NCI-H2029 (cell line): ENCODE measurements at regions not wholly inside any gene's neighbourhood (a gene's known extent, or its start where the extent isn't known, plus 50 kb on each side); places are given as distances from the start of the nearest gene placed in this dataset.
"Not testable (repeated sequence)": the region's sequence is repeated elsewhere in the genome, so short reads cannot be mapped to it uniquely, and the experiment has no call there.

Source experiments
- DNase-seq: peaks from one replicate; lab custom pipeline; 2025; lab: John Stamatoyannopoulos, UW

DNA sequence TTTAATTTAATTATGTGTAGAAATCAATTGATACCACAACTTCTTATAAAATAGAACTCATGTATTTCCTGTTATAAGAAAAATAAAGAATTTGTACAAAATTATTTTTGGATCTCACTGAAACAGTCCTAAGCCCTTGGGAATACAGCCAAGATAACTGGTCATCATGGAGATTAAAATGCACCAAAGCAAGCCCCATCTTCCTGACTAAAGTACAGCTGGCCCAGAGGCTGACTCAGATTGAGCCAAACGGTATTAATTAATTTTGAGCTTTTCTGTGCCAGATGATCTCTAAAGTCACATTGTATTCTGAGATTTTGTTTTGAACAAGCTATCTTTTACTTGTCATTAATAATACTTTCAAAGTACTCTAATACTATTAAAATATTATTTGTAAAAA lies 978.5 kb downstream of the TBC1D32 start:
- no peak for DNase-seq

DNA sequence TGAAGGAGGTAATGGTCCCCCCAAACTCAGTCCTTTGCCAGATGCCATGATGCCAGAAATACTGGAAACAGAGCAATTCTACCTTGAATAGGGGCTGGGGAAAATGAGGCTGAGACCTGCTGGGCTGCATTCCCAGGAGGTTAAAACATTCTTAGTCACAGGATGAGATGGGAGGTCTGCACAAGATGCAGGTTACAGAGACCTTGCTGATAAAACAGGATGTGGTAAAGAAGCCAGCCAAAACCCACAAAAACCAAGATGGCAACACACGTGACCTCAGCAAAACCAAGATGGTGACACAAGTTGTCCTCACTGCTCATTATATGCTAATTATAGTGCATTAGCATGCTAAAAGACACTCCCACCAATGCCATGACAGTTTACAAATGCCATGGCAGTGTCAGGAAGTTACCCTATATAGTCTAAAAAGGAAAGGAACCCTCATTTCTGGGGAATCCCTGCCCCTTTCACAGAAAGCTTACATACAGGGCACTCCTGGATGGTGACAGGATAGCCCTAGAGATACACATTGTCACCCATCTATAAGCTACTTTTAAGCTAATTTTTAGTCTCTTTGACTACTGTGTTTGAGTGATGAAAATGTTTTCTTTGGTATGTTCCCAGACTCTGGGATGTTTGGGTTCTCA lies 979.7 kb downstream of the TBC1D32 start:
- DNase-seq: no peak

DNA sequence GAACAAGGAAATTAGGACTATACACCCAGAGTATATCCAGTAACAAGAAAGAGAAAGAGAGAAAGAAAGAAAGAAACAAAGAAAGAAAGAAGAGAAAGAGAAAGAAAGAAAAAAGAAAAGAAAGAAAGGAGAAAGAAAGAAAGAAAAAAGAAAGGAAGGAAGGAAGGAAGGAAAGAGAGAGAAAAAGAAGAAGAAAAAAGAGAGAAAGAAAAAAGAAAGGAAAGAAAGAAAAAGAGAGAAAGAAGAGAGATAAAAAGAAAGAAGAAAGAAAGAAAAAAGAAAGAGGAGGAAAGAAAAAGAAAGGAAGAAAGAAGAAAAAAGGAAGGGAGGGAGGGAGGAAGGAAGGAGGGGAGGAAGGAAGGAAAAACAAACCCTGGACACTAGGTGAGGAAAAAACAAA lies 981.8 kb downstream of the TBC1D32 start:
- no peak for DNase-seq

DNA sequence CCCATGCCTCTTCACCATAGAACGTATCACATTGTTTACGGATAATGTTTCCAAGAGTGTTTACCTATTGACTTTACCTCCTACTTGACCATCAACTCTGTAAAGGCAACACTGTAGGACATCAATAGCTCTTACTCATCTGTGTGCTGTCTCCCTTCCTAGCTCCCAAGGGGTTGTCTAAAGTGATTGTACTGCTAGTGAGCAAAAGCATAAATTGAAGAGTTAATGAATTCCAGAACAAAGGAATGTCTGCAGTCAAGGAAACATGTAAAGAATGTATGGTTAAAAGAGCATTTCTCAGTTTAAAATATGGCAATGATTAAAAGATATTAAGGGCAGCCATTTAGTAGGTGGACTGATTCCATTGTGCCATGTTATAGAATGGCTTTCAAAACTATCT lies 985.4 kb downstream of the TBC1D32 start:
- no peak for DNase-seq

DNA sequence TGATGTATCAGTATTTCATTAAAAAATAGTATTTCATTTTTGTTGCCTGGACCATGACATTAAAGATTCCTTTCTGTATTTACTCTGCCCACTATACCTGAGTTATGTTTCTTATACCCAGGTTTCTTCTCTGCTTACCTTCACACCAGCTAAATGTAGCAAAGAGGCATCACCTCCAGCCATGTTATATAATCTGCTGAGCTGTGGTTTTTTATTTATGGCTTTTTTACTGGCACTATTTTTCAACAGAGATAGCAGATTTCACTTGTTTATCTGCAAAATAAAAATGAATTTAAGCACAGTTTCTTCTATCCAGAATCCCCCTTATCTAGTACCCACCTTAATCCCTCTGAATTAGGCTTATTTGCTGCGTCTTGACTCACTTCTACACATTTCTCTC lies 979.0 kb upstream of the MAN1A1 start:
- no peak for DNase-seq

DNA sequence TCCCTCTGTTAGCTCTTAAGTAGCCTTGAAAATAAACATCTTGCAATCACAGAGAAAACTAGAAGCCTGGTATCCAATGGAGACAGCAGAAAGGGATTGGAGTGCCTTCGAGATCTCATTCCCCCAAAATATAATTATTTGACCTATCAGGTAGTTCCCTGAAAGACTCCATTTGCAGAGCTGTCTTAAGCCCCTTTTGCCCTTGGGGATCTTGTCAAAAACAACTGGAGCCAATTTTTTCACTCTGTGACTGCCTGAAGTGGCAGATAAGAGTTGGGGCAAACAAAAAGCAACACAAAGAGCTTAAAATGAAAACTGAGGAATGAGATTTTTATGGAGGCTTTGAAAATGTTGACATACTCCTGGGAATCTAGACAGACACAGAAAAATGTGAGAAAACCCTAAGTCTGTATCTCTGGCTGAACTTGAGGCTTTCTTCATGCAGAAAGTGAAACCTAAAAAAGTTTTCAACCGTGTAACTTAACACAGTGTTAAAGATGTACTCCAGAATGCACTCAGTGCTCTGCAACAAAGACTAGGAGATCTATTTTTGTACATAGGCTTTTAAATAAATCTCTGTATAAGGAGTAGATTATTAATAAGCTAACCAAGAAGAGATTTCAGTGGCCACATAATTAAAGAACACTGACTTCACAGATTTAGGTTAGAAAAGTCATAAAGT lies 971.1 kb upstream of the MAN1A1 start:
- DNase-seq: no peak

DNA sequence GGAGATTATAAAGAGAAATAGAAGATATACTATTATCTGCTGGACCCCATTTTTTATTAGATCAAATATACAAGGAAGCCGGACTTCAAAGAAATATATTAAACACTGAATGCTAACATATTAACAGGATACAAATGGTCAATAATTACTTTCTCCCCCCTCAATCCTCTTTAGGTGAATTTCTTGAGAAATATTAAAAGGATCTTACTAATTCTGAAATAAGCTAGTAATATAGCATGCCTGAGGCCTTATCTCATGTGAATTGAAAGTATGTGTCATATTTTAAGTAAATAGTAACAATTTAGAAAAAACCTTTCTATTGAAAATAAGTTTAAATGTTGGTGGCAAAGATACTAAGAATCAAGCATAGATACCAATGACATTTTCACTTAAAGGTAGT lies 954.7 kb upstream of the MAN1A1 start:
- DNase-seq: no peak

DNA sequence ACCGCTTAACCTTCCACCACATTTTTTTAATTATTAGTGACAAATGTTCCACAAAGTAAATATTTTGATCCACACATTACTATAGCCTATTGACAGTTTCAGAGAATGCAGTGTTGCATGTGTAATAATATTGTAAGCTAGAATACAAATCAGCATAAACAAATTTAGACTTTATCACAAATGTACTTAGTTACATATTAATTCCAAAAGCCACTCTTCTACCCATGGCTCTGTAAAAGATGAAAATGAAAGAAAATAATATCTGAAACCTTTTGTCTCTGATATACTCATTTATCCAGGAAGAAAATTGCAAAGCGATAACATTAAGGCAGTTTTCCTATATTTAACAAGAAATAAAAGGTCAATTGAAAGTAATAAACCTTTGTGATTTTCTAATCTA lies 954.0 kb upstream of the MAN1A1 start:
- DNase-seq: no peak

DNA sequence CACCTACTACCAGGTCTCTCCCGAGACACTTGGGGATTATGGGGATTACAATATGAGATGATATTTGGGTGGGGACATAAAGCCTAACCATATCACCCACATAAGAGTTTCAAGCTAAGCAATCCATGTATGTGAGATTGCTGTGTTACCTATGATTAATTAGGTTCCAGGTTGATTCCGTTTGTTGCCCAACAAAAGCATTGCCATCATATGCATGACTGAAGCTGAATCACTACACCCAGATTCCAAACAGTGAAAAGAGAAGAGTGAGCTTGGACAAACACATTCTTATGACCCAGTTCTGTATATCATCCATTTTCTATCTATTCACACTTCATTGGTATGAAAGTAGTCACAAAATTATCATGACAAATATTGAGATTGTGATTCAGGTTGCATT lies 952.5 kb upstream of the MAN1A1 start:
- no peak for DNase-seq

DNA sequence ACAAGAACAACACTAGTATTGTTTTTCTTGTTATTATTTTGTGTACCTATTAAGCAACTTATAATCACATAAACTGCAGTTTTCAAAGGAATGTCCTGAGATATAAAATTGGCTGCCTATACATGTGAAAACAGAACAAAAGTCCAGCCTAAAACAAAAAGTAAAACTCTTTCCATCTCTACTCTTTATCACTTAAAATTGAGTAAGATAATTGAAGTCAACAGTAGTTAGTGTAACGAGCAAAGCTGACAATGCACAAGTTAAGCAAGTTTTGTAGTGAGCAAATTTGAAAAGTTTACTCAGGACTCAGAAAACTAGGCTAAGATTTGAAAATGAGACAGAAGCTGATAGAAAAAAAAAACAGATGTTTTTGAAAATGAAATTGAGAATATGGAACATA lies 941.4 kb upstream of the MAN1A1 start:
- no peak for DNase-seq

DNA sequence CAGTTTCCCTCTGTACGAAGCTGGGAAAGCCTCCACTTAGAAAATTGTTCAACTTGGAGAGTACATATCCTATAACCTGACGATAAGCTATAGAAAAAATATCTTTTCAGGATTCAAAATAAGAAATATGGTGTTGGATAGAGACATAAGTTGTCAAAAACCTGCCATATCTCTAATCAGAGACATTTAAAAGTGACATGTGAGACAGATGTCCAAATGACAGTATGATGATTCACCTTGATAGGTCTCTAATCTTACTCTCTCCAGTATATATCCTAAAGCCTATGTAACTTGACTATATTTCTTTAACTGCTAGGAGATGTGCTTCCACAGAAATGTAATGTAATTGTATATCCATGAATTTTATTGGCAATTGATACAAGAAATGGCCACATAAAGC lies 932.4 kb upstream of the MAN1A1 start:
- DNase-seq: no peak

DNA sequence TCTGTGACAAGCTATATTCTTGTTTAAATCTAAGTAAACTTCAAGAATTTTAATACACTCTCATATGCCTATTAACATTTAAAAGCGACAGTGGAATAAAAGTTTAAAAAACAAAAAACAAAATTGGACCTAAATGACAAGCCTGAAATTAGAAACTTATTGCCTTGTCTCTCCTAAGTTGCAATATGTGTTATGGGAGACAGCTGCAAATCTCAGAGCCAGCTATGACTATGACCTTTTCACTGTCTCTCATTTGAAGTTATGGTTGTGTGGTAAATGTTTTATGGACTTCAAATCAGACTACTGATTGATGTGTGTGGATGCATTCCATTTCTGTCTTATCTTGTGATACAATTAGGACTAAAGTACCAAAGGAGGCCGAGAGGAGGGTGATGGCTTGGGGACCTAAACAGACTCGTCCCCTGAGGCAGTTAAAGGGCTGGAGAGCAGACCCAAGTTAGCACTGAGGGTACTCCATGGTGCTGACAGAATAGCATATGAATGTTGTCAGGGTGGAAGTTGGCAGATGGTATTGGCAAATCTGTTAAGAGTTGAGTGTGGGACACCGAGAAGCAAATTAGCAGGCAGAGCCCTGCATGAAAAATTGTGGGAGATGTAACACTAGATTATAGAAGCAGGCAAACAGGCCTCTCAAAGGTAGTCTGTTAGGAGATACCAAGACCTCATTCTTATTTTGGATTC lies 930.1 kb upstream of the MAN1A1 start:
- no peak for DNase-seq

DNA sequence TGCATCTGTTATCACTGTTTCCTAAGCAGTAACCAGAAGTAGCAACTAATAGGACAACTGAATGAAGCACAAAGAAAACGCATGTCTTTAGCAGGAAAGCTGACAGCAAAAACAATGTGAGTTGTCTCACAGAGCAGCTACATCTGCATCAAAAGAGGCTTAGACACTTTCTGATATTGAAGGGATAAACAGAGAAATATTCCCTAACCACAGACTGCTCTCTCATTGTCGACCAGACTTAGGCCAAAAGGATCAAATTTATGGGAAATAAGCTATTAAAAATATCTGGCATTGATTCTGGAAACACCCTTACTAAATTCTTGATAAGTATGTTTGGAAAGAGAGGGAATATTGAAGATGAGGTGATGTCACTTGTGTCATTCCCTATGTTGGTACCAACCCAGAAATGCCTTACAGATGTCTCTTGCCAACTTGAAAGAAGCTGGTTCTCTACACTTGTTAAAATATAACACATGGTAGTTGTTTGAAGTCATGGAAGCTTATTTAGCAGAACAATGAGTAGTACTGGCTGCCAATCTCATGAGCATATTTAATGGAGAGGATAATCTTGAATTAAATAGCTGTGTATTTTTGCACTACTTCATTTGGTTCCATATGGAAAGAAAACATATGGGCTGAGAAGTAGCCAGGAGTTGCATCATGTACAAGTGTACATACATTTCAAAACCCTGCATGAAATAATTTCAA lies 929.3 kb upstream of the MAN1A1 start:
- DNase-seq: no peak

DNA sequence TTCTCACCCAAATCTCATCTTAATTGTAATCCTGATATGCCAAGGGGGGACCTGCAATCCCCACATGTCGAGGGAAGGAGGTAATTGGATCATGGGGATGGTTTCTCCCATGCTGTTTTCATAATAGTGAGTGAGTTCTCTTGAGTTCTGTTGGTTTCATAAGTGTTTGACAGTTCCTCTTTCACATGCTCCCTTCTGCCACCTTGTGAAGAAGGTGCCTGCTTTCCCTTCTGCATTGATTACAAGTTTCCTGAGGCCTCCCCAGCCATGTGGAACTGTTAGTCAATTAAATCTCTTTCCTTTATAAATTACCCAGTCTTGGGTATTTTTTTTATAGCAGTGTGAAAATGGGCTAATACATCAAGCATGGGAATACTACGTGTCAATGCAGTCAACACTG lies 925.0 kb upstream of the MAN1A1 start:
- DNase-seq: no peak

DNA sequence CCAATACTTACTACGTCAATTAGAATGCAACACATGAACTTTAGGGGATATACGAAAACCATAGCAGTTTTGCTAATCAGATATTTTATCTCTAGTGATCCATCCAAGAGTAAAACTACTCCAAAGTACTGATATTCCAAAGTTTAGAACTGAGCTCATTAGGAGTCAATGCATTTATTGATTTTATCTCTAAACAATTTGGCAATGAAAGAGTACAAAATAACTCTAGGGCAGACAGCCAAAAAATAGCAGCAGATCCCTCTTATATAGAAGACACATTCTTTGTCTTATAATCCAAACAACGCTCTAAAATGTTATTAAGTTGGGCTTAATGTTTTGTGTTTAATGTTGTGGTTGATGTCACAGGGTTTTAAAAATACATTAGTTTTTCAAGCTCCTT lies 923.9 kb upstream of the MAN1A1 start:
- DNase-seq: no peak

DNA sequence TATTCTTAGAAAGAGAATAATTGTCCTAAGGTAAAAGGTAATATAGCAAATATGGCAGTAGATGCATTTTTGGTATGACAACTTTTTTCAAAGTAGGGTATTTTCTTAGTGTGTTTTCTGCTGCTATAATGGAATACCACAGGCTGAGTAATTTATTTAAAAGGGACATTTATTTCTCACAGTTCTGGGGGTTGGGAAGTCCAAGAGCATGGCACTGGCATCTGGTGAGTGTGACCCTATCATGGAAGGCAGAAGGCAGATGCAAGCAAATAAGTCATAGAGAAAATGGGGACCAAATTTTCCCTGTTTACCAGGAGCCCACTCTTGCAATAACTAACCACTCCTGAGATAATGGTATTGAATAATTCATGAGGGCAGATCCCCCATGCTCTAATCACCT lies 922.5 kb upstream of the MAN1A1 start:
- DNase-seq: no peak

DNA sequence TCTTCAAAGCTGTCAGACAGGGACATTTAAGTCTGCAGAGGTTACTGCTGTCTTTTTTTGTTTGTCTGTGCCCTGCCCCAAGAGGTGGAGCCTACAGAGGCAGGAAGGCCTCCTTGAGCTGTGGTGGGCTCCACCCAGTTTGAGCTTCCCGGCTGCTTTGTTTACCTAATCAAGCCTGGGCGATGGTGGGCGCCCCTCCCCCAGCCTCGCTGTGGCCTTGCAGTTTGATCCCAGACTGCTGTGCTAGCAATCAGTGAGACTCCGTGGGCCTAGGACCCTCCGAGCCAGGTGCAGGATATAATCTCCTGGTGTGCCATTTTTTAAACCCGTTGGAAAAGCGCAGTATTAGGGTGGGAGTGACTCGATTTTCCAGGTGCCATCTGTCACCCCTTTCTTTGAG lies 918.7 kb upstream of the MAN1A1 start:
- DNase-seq: not testable (repeated sequence)

DNA sequence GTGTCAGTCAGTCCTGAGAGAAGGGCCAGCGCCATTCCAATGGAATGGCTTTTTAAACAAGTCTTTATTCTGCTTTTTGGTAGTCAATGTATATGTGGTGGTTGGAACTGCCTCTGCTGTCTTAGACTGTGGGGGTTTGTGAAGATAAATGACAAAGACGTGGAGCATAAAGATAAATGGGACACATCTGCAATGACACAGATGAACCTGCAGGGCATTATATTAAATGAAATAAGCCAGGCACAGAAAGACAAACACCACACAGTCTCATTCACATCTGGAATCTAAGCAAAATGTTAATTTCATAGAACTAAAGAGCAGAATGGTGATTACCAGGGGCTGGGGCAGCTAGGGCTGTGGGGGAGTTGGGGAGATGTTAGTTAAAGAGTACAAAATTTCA lies 912.8 kb upstream of the MAN1A1 start:
- DNase-seq: no peak

DNA sequence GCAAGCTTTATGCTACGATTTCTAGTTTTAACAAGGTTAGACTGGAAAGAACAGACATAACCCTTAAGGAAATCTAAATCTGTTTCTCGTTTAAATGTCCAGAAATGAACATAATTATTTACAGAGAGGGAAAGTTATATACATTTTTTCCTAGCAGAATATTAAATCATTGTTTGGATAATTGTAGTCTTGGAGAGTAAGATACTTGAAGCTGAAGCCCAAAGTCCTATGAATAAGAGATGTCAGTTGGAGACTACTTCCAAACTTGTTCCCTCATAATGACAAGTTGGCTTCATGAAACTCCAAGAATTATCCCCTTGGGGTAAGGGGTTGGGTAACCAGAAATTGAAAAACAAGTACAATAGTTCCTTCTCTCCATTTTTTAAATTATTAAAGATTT lies 911.1 kb upstream of the MAN1A1 start:
- no peak for DNase-seq

DNA sequence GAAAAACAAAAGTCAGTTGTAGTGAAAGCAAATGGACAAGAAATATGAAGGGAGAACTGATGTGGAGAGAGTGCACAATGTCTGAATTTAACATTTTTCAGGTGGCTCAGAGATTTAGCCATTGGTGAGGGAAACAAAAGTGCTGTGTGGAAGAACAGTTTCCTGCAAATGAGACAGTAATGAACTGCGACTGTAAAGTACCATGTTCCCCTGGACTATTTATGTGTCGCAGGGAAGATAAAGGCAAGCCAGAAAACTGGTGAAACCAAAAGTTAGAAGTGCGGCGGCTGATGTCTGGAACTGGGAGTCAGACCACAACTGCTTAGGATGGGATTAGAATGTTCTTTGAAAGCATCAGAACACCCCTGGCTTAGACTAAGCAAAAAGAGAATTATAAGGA lies 905.1 kb upstream of the MAN1A1 start:
- DNase-seq: no peak

DNA sequence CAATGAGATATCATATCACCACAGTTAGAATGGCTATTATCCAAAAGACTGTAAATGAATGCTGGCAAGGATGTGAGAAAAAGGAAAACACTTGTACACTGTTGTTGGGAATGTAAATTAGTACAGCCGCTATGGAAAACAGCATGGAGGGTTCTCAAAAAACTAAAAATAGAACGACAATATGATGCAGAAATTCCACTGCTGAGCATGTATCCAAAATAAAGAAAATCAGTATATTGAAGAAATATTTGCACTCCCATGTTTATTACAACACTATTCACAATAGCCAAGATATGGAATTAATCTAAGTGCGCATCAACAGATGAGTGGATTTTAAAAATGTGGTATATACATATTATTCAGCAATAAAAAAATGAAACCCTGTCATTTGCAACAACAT lies 898.9 kb upstream of the MAN1A1 start:
- DNase-seq: peak; percentile 34

DNA sequence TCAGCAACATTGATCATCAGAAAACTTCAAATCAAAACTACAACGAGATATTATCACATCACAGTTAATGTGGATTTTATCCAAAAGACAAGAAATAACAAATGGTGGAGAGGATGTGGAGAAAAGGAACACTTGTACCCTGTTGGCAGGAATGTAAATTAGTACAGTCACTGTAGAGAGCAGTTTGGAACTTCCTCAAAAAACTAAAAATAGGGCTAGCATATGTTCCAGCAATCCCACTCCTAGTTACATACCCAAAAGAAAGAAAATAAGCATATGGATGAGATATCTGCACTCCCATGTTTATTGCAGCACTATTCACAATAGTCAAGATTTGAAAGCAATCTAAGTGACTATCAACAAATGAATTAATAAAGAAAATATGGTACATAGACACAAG lies 887.7 kb upstream of the MAN1A1 start:
- no peak for DNase-seq

DNA sequence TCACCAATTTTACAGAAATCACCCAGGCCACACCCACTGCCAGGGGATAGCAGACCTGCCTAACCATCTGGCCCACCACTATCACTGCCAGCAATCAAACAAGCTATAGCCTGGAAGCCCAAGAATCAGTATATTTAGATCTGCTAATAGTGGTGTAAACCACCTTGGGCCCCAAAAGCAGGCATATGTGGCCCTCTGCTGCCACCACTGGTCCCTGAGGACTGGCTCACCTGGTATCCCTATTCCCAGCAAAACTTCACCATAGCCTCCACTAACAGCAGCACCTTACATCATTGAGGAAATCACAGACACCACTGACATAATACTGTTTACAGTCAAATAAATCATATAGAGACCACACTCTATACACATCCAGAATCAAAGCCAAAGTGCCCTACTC lies 880.4 kb upstream of the MAN1A1 start:
- DNase-seq: no peak
